GM12878 (cell line): ENCODE measurements at regions not wholly inside any gene's neighbourhood (a gene's known extent, or its start where the extent isn't known, plus 50 kb on each side); places are given as distances from the start of the nearest gene placed in this dataset.

Experiments used
- ATAC-seq: fragments of 200-7000 bp; cut with Tn5 transposase; 3 replicates; pipeline ENCODE4 v1.9.1; 2020; ENCODE audit warnings: mild to moderate bottlenecking, moderate library complexity
- BruUV-seq: library from RNA; stranded (reverse); fragments of 400-500 nt; replicated peaks from 2 replicates; lab custom pipeline; 2021; lab: Mats Ljungman, UMichigan
- CTCF ChIA-PET: fragments of 300-600 bp; sonication (Branson Sonifier 250); formaldehyde crosslinking; extraction: SDS; loops from one replicate; lab custom pipeline; 2021; ENCODE audit warnings: inconsistent platforms; lab: Yijun Ruan, JAX
- POLR2A ChIA-PET: fragments of 350-600 bp; formaldehyde crosslinking; extraction: SDS; loops from one replicate; lab custom pipeline; 2021; ENCODE audit warnings: inconsistent platforms; lab: Charles Lee
- RAD21 ChIA-PET: fragments of 300-600 bp; sonication (Branson Sonifier 250); formaldehyde crosslinking; loops from one replicate; lab custom pipeline; 2023; ENCODE audit warnings: antibody characterized with exemption; ENCODE audit not compliant: unreplicated experiment; lab: Charles Lee
- SMC1A ChIA-PET: fragments of 300-600 bp; sonication (Branson Sonifier 250); formaldehyde crosslinking; loops from one replicate; lab custom pipeline; 2023; ENCODE audit not compliant: unreplicated experiment, uncharacterized antibody; lab: Charles Lee
- DNase-seq: peaks from one replicate; pipeline ENCODE4 v3.0.0-alpha.2; 2011; ENCODE audit warnings: low read depth, low spot score
- FAIRE-seq: peaks from 3 replicates; lab custom pipeline; 2011; peaks lifted over from hg19 to GRCh38; lab: Jason Lieb, UNC
- H2AFZ ChIP-seq: 2 replicates; pipeline ENCODE4 v1.6.0; 2011; ENCODE audit warnings: low read depth, low read length, control low read depth; ENCODE audit not compliant: control insufficient read depth
- H3K27ac ChIP-seq: 2 replicates; pipeline ENCODE4 v1.5.1; 2011; ENCODE audit warnings: control low read depth; ENCODE audit not compliant: control insufficient read depth, insufficient read depth
- H3K27me3 ChIP-seq, 2 experiments: replicated peaks in 1 of 2; 2 replicates each; pipeline versions ENCODE4 v1.6.0 to v1.6.1; 2011; ENCODE audit warnings: low read length in 1 of 2; ENCODE audit not compliant: control insufficient read depth in 2 of 2, insufficient read depth in 2 of 2
- H3K36me3 ChIP-seq, 2 experiments: 2 replicates each; pipeline ENCODE4 v1.5.1; 2011; ENCODE audit warnings: low read length in 1 of 2; ENCODE audit not compliant: control insufficient read depth in 2 of 2, insufficient read depth in 2 of 2
- H3K4me1 ChIP-seq: 2 replicates; pipeline ENCODE4 v1.6.1; 2011; ENCODE audit warnings: mild to moderate bottlenecking, low read length, moderate library complexity, mixed read lengths; ENCODE audit not compliant: control insufficient read depth, insufficient read depth
- H3K4me2 ChIP-seq: 2 replicates; pipeline ENCODE4 v1.6.0; 2011; ENCODE audit warnings: control low read depth; ENCODE audit not compliant: control insufficient read depth, insufficient read depth
- H3K4me3 ChIP-seq: fragments of 200-600 bp; sonication (generic); 2 replicates; pipeline ENCODE4 v1.5.1; 2016
- H3K79me2 ChIP-seq: 2 replicates; pipeline ENCODE4 v1.6.0; 2011; ENCODE audit warnings: low read length; ENCODE audit not compliant: control insufficient read depth, insufficient read depth
- H3K9ac ChIP-seq: 2 replicates; pipeline ENCODE4 v1.8.0; 2011; ENCODE audit warnings: low read length, control low read depth, mixed read lengths; ENCODE audit not compliant: control insufficient read depth, insufficient read depth
- H3K9me3 ChIP-seq: replicated peaks from 3 replicates; pipeline ENCODE4 v1.5.1; 2011; ENCODE audit warnings: mild to moderate bottlenecking, low read length; ENCODE audit not compliant: control insufficient read depth, insufficient read depth
- H4K20me1 ChIP-seq: 2 replicates; pipeline ENCODE4 v1.6.0; 2011; ENCODE audit not compliant: control insufficient read depth, insufficient read depth
- CHD1 ChIP-seq: IDR thresholded peaks from 2 replicates; pipeline ENCODE4 v1.6.1; 2012; ENCODE audit warnings: low read depth, low read length, improper control_type of control experiment
- EP300 ChIP-seq, 2 experiments: fragments of 150-350 bp in 1 of 2; IDR thresholded peaks; 2 replicates each; pipeline ENCODE4 v1.6.1; 2011 to 2012; ENCODE audit warnings: low read depth in 2 of 2, low read length in 2 of 2, borderline replicate concordance in 1 of 2, improper control_type of control experiment in 1 of 2, inconsistent platforms in 1 of 2; ENCODE audit not compliant: control insufficient read depth in 1 of 2
- MEF2A ChIP-seq: IDR thresholded peaks from 2 replicates; pipeline ENCODE4 v1.6.1; 2011; ENCODE audit warnings: low read depth, mild to moderate bottlenecking, low read length, moderate library complexity; ENCODE audit not compliant: insufficient read depth
- MYC ChIP-seq: IDR thresholded peaks from 2 replicates; pipeline ENCODE4 v1.6.1; 2011; ENCODE audit warnings: mild to moderate bottlenecking, low read length, moderate library complexity, inconsistent platforms; ENCODE audit not compliant: insufficient read depth, insufficient replicate concordance, insufficient read length, severe bottlenecking
- SMAD5 ChIP-seq: IDR thresholded peaks from 2 replicates; pipeline ENCODE4 v1.6.1; 2016; ENCODE audit warnings: antibody characterized with exemption, low read depth
- TAF1 ChIP-seq: IDR thresholded peaks from 2 replicates; pipeline ENCODE4 v1.6.1; 2011; ENCODE audit warnings: mild to moderate bottlenecking, low read depth, low read length, borderline replicate concordance
- WGBS: methylation state at CpG from one replicate; pipeline ENCODE4 v1.1.6; 2016; ENCODE audit warnings: low lambda C conversion rate; ENCODE audit not compliant: insufficient replicate concordance, insufficient coverage; ENCODE audit errors: missing lambda C conversion rate; 5-methylcytosine and 5-hydroxymethylcytosine counted together
- in situ Hi-C: fragments of 300-500 bp; cut with MboI; formaldehyde crosslinking; loops from 9 replicates; pipeline ENCODE4 v1.14.3; 2018; ENCODE audit warnings: mixed read lengths
- intact Hi-C: fragments of 100-400 bp; cut with micrococcal nuclease; formaldehyde crosslinking; loops from one replicate; pipeline ENCODE4 v1.14.2; 2022; ENCODE audit not compliant: unreplicated experiment
- TF ChIP-seq, protein P1 (sequence below): fragments of 450-650 bp; IDR thresholded peaks from 2 replicates; pipeline ENCODE4 v1.6.1; 2017; ENCODE audit warnings: mild to moderate bottlenecking, moderate library complexity
- TF ChIP-seq, protein P2 (sequence below): fragments of 450-650 bp; IDR thresholded peaks from 2 replicates; pipeline ENCODE4 v1.6.1; 2017; ENCODE audit warnings: borderline replicate concordance
- TF ChIP-seq, protein P3 (sequence below): fragments of 450-650 bp; formaldehyde crosslinking; IDR thresholded peaks from 2 replicates; pipeline ENCODE4 v1.4.0; 2020; ENCODE audit warnings: mild to moderate bottlenecking, moderate library complexity
- TF ChIP-seq, protein P4 (sequence below): IDR thresholded peaks from 2 replicates; pipeline ENCODE4 v1.6.1; 2011; ENCODE audit warnings: low read depth, low read length, improper control_type of control experiment, borderline replicate concordance

DNA sequence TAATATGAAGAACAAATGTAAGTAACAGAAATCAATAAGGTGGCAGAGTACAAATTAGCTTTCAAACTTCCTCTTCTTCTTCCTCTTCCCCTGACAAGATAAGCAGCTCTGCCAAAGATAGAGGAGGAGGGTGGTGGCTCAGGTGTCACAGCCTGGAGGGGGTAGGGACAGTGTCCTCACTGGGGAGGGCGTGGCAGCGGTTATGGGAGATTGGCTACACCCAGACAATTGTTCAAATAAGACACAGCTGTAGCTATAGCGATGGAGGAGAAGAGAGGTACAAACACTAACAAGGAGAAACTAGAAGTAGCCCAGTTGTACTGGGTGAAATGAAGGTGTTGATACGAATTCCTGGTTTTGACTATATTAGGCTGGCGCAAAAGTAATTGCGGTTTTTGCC is 198.5 kb downstream of the TBXT start (continued):
- TF ChIP-seq, protein P1, sequence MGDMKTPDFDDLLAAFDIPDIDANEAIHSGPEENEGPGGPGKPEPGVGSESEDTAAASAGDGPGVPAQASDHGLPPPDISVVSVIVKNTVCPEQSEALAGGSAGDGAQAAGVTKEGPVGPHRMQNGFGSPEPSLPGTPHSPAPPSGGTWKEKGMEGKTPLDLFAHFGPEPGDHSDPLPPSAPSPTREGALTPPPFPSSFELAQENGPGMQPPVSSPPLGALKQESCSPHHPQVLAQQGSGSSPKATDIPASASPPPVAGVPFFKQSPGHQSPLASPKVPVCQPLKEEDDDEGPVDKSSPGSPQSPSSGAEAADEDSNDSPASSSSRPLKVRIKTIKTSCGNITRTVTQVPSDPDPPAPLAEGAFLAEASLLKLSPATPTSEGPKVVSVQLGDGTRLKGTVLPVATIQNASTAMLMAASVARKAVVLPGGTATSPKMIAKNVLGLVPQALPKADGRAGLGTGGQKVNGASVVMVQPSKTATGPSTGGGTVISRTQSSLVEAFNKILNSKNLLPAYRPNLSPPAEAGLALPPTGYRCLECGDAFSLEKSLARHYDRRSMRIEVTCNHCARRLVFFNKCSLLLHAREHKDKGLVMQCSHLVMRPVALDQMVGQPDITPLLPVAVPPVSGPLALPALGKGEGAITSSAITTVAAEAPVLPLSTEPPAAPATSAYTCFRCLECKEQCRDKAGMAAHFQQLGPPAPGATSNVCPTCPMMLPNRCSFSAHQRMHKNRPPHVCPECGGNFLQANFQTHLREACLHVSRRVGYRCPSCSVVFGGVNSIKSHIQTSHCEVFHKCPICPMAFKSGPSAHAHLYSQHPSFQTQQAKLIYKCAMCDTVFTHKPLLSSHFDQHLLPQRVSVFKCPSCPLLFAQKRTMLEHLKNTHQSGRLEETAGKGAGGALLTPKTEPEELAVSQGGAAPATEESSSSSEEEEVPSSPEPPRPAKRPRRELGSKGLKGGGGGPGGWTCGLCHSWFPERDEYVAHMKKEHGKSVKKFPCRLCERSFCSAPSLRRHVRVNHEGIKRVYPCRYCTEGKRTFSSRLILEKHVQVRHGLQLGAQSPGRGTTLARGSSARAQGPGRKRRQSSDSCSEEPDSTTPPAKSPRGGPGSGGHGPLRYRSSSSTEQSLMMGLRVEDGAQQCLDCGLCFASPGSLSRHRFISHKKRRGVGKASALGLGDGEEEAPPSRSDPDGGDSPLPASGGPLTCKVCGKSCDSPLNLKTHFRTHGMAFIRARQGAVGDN: no peak

DNA sequence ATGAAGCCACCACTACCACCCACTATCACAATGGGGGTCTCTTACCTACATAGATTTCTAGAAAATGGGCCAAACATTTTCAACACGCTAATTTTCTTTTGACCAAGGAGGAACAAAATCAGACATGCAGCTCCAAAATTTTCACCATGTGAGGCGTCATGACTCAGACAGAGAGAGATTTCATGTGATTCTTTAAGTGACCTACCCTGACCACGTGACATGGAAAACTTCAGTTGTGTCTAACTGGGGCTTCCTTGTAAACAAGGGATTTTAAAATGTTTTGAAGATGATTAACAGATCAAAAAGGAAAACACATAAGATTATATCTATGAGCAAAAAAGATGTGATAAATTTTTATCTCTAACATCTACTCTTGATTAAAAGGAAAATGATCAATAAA is 199.2 kb downstream of the TBXT start:
- Histone ChIP-seq H3K27ac (no peak overlapping the region), H3K27me3 (no peaks in the 10 kb centered on the region), H4K20me1 (no peaks in the 10 kb centered on the region), H3K4me3 (no peak overlapping the region), H3K4me1 (no peaks in the 10 kb centered on the region), H2AFZ (no peak overlapping the region), H3K9ac (no peak overlapping the region), H3K36me3 (no peaks in the 10 kb centered on the region), H3K4me2 (no peak overlapping the region), H3K79me2 (no peaks in the 10 kb centered on the region), H3K9me3 (no peaks in the 10 kb centered on the region)
- no peak for ATAC-seq
- BruUV-seq: no TSS peak
- in situ Hi-C loops (no loop called here), intact Hi-C loops (no loop called here)
- WGBS: 10% methylated on average over 3 of the region's 3 CpGs
- ChIA-PET CTCF (no interaction called here), RAD21 (no interaction called here), SMC1A (no interaction called here), POLR2A (no interaction called here)
- FAIRE-seq: no peak
- DNase-seq: no peak
- TF ChIP-seq, protein P2, sequence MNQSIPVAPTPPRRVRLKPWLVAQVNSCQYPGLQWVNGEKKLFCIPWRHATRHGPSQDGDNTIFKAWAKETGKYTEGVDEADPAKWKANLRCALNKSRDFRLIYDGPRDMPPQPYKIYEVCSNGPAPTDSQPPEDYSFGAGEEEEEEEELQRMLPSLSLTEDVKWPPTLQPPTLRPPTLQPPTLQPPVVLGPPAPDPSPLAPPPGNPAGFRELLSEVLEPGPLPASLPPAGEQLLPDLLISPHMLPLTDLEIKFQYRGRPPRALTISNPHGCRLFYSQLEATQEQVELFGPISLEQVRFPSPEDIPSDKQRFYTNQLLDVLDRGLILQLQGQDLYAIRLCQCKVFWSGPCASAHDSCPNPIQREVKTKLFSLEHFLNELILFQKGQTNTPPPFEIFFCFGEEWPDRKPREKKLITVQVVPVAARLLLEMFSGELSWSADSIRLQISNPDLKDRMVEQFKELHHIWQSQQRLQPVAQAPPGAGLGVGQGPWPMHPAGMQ: no peak
- TF ChIP-seq EP300 (IDR thresholded peaks at IDR 0.05; ENCODE audit: borderline replicate concordance in 1 of 2, control insufficient read depth in 1 of 2, low read depth in 2 of 2, low read length in 2 of 2): no peak
- no peak for TF ChIP-seq CHD1
- no peak for TF ChIP-seq MYC
- TF ChIP-seq, protein P3, sequence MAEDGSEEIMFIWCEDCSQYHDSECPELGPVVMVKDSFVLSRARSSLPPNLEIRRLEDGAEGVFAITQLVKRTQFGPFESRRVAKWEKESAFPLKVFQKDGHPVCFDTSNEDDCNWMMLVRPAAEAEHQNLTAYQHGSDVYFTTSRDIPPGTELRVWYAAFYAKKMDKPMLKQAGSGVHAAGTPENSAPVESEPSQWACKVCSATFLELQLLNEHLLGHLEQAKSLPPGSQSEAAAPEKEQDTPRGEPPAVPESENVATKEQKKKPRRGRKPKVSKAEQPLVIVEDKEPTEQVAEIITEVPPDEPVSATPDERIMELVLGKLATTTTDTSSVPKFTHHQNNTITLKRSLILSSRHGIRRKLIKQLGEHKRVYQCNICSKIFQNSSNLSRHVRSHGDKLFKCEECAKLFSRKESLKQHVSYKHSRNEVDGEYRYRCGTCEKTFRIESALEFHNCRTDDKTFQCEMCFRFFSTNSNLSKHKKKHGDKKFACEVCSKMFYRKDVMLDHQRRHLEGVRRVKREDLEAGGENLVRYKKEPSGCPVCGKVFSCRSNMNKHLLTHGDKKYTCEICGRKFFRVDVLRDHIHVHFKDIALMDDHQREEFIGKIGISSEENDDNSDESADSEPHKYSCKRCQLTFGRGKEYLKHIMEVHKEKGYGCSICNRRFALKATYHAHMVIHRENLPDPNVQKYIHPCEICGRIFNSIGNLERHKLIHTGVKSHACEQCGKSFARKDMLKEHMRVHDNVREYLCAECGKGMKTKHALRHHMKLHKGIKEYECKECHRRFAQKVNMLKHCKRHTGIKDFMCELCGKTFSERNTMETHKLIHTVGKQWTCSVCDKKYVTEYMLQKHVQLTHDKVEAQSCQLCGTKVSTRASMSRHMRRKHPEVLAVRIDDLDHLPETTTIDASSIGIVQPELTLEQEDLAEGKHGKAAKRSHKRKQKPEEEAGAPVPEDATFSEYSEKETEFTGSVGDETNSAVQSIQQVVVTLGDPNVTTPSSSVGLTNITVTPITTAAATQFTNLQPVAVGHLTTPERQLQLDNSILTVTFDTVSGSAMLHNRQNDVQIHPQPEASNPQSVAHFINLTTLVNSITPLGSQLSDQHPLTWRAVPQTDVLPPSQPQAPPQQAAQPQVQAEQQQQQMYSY (CRISPR knock-in tag): no peak
- TF ChIP-seq, protein P4, sequence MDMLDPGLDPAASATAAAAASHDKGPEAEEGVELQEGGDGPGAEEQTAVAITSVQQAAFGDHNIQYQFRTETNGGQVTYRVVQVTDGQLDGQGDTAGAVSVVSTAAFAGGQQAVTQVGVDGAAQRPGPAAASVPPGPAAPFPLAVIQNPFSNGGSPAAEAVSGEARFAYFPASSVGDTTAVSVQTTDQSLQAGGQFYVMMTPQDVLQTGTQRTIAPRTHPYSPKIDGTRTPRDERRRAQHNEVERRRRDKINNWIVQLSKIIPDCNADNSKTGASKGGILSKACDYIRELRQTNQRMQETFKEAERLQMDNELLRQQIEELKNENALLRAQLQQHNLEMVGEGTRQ: no peak
- TF ChIP-seq TAF1: no peak
- TF ChIP-seq MEF2A: no peak
- TF ChIP-seq SMAD5: no peak
